BLaER1 (cell line): ENCODE measurements at regions not wholly inside any gene's neighbourhood (a gene's known extent, or its start where the extent isn't known, plus 50 kb on each side); places are given as distances from the start of the nearest gene placed in this dataset.

Experiments used
- H3K27ac ChIP-seq: shearing (Covaris generic); formaldehyde crosslinking; 2 replicates; pipeline ENCODE4 v1.8.1; 2022
- H3K27me3 ChIP-seq: shearing (Covaris generic); formaldehyde crosslinking; 2 replicates; pipeline ENCODE4 v1.8.1; 2022
- H3K36me3 ChIP-seq: shearing (Covaris generic); formaldehyde crosslinking; 2 replicates; pipeline ENCODE4 v1.8.1; 2022
- H3K4me1 ChIP-seq: shearing (Covaris generic); formaldehyde crosslinking; 2 replicates; pipeline ENCODE4 v1.8.1; 2022
- H3K4me2 ChIP-seq: shearing (Covaris generic); formaldehyde crosslinking; 2 replicates; pipeline ENCODE4 v1.8.1; 2022
- H3K4me3 ChIP-seq: shearing (Covaris generic); formaldehyde crosslinking; 2 replicates; pipeline ENCODE4 v1.8.1; 2022
- H3K9ac ChIP-seq: shearing (Covaris generic); formaldehyde crosslinking; 2 replicates; pipeline ENCODE4 v1.8.1; 2022
- H3K9me3 ChIP-seq: shearing (Covaris generic); formaldehyde crosslinking; 2 replicates; pipeline ENCODE4 v1.8.1; 2022
- H4K20me1 ChIP-seq: shearing (Covaris generic); formaldehyde crosslinking; 2 replicates; pipeline ENCODE4 v1.8.1; 2022
- Cebpa-rat ChIP-seq: shearing (Covaris generic); IDR thresholded peaks from 2 replicates; pipeline ENCODE4 v1.8.1; 2022

DNA sequence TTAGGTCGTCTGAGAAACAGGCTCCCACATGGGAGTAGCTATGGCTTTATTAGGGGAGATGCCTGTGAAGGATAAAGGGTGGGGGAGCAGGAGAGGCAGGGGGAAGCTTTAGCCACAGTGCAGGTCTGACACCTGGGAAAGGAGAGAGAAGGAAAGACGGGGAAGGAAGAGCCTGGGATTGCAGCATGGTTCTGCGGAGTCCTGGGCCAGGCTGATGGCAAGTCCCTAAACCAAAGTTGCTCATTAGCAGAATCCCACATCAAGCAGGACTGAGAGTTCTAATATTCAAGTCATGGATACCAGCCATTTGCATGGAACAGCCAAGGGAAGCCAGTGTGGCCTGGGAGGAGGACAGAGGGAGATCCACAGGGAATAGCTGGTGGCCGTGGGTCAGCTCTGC, 414.8 kb downstream of the RPS24 start:
- no peak for TF ChIP-seq Cebpa-rat
- Histone ChIP-seq H3K9ac (no peak overlapping the region), H3K4me2 (no peak overlapping the region), H4K20me1 (no peaks in the 10 kb centered on the region), H3K4me3 (no peak overlapping the region), H3K27me3 (no peaks in the 10 kb centered on the region), H3K36me3 (no peaks in the 10 kb centered on the region), H3K4me1 (peaks cover 20% of the 10 kb centered on the region), H3K9me3 (no peaks in the 10 kb centered on the region), H3K27ac (no peak overlapping the region)

DNA sequence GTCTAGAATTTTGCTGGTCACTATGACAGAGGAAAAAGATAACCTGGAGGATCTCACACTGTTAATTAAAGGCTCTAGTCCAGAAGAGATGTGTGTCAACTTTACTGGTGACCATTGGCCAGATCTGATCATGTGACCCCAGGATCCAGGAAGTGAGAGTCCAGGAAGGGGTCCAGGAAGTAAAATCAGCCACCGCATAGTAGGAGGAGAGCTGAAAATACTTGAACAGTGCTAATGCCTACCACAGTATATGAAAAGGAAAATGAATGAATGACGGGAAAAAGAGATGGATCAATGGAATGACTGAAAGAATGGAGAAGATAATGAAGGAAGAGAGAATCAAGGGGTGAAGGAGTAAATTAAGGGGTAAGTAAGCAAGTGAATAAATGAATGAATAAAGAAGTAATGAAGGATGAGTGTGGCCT, 415.3 kb downstream of the RPS24 start:
- Histone ChIP-seq H3K4me3 (no peak overlapping the region), H3K27ac (no peak overlapping the region), H3K9me3 (no peaks in the 10 kb centered on the region), H3K36me3 (no peaks in the 10 kb centered on the region), H4K20me1 (no peaks in the 10 kb centered on the region), H3K4me1 (peaks cover 15% of the 10 kb centered on the region), H3K27me3 (no peaks in the 10 kb centered on the region), H3K9ac (no peak overlapping the region), H3K4me2 (no peak overlapping the region)
- no peak for TF ChIP-seq Cebpa-rat

DNA sequence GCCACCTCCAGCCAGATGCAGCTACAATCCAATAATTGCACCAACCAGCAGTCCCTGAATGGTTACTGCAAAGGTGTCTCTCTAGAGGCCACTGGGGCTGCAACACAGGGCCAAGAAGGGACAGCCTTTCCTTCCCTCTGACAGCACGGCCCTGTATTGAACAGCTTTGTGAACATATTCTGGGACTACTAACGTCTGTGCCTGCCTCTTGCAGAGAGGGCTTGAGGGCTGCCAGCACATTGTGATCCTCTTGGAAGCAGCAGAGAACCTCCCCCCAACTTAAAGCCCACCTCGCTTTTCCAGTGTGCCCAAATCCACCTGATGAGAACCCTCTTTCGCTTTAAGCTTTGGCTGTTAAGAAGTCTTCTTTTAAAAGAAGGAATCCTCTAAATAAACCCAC, 415.9 kb downstream of the RPS24 start:
- Histone ChIP-seq H4K20me1 (no peaks in the 10 kb centered on the region), H3K27ac (no peak overlapping the region), H3K9me3 (no peaks in the 10 kb centered on the region), H3K4me3 (no peak overlapping the region), H3K4me2 (no peak overlapping the region), H3K36me3 (no peaks in the 10 kb centered on the region), H3K4me1 (peaks cover 10% of the 10 kb centered on the region), H3K27me3 (no peaks in the 10 kb centered on the region), H3K9ac (no peak overlapping the region)
- no peak for TF ChIP-seq Cebpa-rat

DNA sequence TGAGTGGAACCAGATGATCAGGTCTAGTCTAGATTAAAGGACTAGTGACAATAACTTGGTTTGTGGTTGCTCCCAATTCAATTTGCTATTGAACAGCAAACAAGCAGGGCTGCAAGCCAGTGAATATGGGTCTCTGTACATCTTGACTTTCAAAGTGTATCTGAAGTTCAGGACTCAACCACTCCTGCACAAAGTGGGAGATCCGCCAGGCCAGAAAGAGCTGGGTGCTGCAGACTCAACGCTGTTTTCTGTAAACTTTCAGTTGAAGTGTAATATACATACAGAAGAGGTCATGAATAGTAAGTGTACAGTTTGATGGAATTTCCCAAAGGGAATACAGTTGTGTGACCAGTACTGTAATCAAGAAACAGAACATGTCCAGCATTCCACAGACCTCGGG, 416.6 kb downstream of the RPS24 start:
- H3K9ac ChIP-seq: no peak overlapping the region
- TF ChIP-seq Cebpa-rat: no peak
- peaks cover 4% of the 10 kb centered on the region for H3K4me1 ChIP-seq
- H3K4me3 ChIP-seq: no peak overlapping the region
- H3K27me3 ChIP-seq: no peaks in the 10 kb centered on the region
- no peaks in the 10 kb centered on the region for H4K20me1 ChIP-seq
- no peaks in the 10 kb centered on the region for H3K9me3 ChIP-seq
- no peak overlapping the region for H3K4me2 ChIP-seq
- H3K36me3 ChIP-seq: no peaks in the 10 kb centered on the region
- no peak overlapping the region for H3K27ac ChIP-seq

DNA sequence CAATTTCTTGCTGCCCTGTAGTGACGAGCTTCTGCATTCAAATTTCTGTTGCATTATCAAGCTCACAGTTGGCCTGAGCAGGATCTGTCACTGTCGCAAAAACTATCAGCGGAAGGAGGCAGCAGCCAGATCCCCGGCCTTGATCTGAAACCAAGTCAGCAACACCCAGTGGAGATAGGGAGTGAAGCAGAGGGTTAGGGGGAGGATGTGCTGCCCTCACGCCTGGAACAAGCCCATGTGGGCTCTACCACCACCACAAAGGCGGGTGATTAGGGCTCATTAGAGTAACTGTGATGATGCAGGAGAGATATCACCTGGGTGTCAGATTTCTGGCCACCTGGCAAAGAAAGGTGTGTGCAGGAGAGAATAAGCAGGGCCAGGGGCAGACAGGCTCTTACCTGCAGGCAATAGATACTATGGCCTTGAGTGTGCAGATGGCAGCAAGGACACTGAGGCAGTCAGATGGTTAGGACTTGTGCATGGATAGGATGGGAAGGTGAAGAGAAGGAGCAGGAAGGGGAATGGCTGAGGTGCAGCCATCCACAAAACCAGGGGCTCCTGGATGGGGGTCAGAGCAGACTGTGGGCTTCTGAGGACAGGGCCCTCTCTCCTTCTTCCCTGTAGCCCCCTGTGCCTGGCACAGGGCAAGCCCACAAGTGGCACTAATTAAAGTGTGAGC, 417.3 kb downstream of the RPS24 start:
- Histone ChIP-seq H3K4me3 (no peak overlapping the region), H3K27me3 (no peaks in the 10 kb centered on the region), H3K36me3 (no peaks in the 10 kb centered on the region), H3K4me2 (no peak overlapping the region), H3K4me1 (peaks cover 8% of the 10 kb centered on the region), H4K20me1 (no peaks in the 10 kb centered on the region), H3K27ac (no peak overlapping the region), H3K9me3 (no peaks in the 10 kb centered on the region), H3K9ac (no peak overlapping the region)
- no peak for TF ChIP-seq Cebpa-rat

DNA sequence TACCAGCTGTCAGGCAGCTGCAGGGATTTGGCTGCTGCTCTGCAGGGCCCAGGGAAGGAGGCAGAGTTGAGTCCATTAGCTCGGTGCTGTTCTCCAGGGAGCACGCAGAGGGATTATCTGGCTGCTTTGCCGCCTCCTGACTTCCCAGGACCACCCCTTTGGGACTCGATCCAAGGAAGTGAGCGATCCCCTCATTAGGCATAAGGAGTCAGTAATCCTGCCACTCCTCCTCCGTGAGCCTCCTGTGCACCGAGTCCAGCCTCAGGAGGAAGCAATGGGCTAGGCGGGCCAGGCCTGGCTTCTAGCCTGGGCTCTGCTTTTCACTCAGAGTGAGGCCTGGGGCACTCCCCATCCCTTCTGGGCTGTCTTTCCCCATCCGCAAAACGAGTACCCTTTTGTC, 417.9 kb downstream of the RPS24 start:
- no peaks in the 10 kb centered on the region for H3K36me3 ChIP-seq
- no peak overlapping the region for H3K4me3 ChIP-seq

DNA sequence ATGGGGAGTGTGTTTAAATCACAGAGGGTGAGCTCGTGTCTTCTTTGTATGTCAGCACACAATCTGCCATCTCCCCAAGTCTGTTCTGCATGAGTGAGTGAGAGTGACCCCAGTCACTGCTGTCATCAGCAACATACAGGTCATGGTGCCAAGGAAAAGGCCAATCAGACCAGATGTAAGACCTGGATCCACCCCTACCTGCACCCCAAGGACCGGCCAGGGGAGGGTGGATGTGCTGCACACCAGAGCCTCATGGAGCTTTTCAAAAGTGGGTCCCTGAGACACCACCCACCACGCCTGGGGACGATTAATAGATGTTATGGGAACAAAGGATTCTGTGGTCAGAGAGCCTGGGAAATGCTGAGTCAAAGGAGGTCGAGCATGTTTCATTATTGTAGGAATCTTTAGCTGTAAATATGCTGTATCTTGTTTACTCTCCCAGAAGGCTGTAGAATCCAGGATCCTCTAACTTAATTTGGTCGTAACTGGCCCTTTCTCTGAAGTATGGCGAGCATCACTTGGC, 420.5 kb downstream of the RPS24 start:
- Histone ChIP-seq H3K36me3 (no peaks in the 10 kb centered on the region), H3K4me2 (no peak overlapping the region), H3K27me3 (no peaks in the 10 kb centered on the region), H3K4me3 (no peak overlapping the region), H3K9ac (no peak overlapping the region), H3K27ac (no peak overlapping the region), H3K4me1 (peaks cover 10% of the 10 kb centered on the region), H4K20me1 (no peaks in the 10 kb centered on the region), H3K9me3 (no peaks in the 10 kb centered on the region)
- TF ChIP-seq Cebpa-rat: no peak

More for the DNA sequence above, 417.9 kb downstream of the RPS24 start:
- no peaks in the 10 kb centered on the region for H3K27me3 ChIP-seq
- no peak overlapping the region for H3K4me2 ChIP-seq
- peaks cover 10% of the 10 kb centered on the region for H3K4me1 ChIP-seq
- no peak overlapping the region for H3K9ac ChIP-seq
- no peaks in the 10 kb centered on the region for H3K9me3 ChIP-seq
- H4K20me1 ChIP-seq: no peaks in the 10 kb centered on the region
- TF ChIP-seq Cebpa-rat: no peak
- H3K27ac ChIP-seq: no peak overlapping the region

DNA sequence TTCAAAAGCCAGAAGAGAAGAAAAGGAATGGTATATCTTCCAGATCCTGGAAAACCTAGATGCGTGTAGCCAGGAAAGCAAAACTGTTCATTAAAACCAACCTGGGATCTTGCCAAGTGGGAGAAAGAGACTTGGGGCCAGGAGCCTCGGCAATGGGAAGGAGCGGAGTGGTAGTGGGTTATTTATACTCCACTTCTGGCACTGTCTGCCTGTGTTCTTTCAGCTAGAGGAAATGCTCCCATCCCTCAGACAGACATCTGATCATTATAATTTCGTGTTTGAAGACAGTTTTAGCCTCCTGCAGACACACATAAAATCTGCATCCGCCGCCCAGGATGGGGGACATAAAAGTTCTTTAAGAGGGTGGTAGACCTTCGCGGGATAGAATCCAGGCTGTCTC, 421.6 kb downstream of the RPS24 start:
- no peaks in the 10 kb centered on the region for H3K36me3 ChIP-seq
- H3K4me1 ChIP-seq: peaks cover 10% of the 10 kb centered on the region
- no peak overlapping the region for H3K9ac ChIP-seq
- H3K4me3 ChIP-seq: no peak overlapping the region
- no peak overlapping the region for H3K27ac ChIP-seq
- H4K20me1 ChIP-seq: no peaks in the 10 kb centered on the region
- no peaks in the 10 kb centered on the region for H3K27me3 ChIP-seq
- H3K9me3 ChIP-seq: no peaks in the 10 kb centered on the region
- TF ChIP-seq Cebpa-rat: no peak
- peak overlapping the region; percentile 33; the same call in 1 of the 2 replicates for H3K4me2 ChIP-seq

DNA sequence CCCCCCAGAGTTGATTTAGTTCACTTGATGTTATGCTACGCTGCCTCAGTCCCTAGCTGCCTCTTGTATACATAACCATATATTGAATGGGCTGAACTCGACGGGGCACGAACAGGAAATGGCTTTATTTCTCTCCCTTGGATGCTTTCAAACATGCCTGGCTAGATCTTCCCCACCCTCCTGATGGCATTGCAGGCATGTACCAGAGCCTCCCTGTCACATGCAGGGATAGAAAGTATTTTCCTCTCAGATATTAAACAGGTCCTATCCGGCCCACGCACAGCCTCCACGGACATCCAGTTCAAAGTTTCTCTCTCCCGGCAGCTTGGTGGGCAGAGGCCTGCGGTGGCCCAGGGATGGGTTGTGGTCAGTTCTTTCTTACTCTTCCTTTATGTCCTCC, 422.1 kb downstream of the RPS24 start:
- no peaks in the 10 kb centered on the region for H3K27me3 ChIP-seq
- no peak overlapping the region for H3K4me3 ChIP-seq
- H3K4me2 ChIP-seq: peak overlapping the region; percentile 33
- H3K36me3 ChIP-seq: no peaks in the 10 kb centered on the region
- peaks cover 10% of the 10 kb centered on the region for H3K4me1 ChIP-seq
- H4K20me1 ChIP-seq: no peaks in the 10 kb centered on the region
- no peaks in the 10 kb centered on the region for H3K9me3 ChIP-seq
- H3K27ac ChIP-seq: no peak overlapping the region
- TF ChIP-seq Cebpa-rat: no peak
- no peak overlapping the region for H3K9ac ChIP-seq

DNA sequence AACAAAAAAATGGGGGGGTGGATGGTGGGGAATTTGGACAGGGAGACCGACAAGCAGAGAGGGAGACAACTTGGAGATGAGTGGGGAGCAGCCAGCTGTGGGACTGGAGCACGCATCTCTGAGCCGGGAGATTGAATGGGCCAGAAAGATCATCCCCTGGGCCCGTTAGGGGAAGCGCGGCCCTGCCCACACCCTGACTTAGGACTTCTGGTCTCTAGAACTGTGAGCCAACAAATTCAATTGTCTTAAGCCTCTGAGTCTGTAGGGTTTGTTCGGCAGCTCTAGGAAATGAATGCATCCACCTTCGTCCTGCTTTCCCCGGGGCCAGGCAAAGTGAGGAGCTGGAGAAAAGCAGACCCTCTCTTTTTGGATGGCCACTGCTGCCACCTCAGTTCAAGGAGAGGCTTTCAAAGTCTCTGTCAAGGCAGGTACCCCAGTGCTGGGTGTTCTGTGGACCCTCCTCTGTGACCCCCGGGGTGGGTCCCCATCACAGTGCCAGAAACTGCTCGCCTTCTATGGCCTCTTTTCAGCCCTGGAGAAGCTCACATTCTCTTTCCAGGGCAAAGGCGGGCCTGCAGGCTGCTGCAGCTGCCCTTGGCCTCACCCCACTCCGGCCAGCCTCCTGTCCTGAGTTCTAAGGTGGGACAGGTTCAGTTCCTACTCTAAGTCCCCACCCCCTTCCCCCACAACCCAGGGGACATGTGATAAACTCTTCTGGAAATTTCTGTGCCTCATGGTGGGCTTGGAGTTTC, 423.2 kb downstream of the RPS24 start:
- no peak overlapping the region for H3K4me3 ChIP-seq
- H3K36me3 ChIP-seq: no peaks in the 10 kb centered on the region
- H4K20me1 ChIP-seq: no peaks in the 10 kb centered on the region
- H3K4me1 ChIP-seq: peaks cover 10% of the 10 kb centered on the region
- no peaks in the 10 kb centered on the region for H3K9me3 ChIP-seq
- H3K4me2 ChIP-seq: no peak overlapping the region
- H3K27me3 ChIP-seq: no peaks in the 10 kb centered on the region
- H3K27ac ChIP-seq: no peak overlapping the region
- no peak for TF ChIP-seq Cebpa-rat
- no peak overlapping the region for H3K9ac ChIP-seq
